Immature natural killer cell (primary cell): ENCODE measurements at regions not wholly inside any gene's neighbourhood (a gene's known extent, or its start where the extent isn't known, plus 50 kb on each side); places are given as distances from the start of the nearest gene placed in this dataset.

Experiments
- DNase-seq, 3 donors: peaks; one replicate each; pipeline ENCODE4 v3.0.0; 2022; ENCODE audit warnings: mixed read lengths in 1 of 3
- H3K27ac Mint-ChIP-seq, 6 donors: one replicate each; pipeline ENCODE4 v1.8.0; 2020; ENCODE audit warnings: mixed read lengths in 6 of 6, mild to moderate bottlenecking in 5 of 6, inconsistent platforms in 4 of 6, moderate library complexity in 3 of 6
- H3K27me3 Mint-ChIP-seq, 3 donors: one replicate each; pipeline ENCODE4 v1.8.0; 2020 to 2021; ENCODE audit warnings: low read depth in 3 of 3, mild to moderate bottlenecking in 3 of 3, mixed read lengths in 3 of 3, moderate library complexity in 3 of 3, inconsistent platforms in 1 of 3
- H3K36me3 Mint-ChIP-seq, 3 donors: one replicate each; pipeline ENCODE4 v1.8.0; 2020; ENCODE audit warnings: mixed read lengths in 3 of 3, inconsistent platforms in 2 of 3, mild to moderate bottlenecking in 2 of 3
- H3K4me1 Mint-ChIP-seq, 2 donors: one replicate each; pipeline ENCODE4 v1.8.0; 2020; ENCODE audit warnings: inconsistent platforms in 2 of 2, mild to moderate bottlenecking in 2 of 2, mixed read lengths in 2 of 2, moderate library complexity in 1 of 2
- H3K4me3 Mint-ChIP-seq, 5 donors: one replicate each; pipeline ENCODE4 v1.8.0; 2020; ENCODE audit warnings: mild to moderate bottlenecking in 5 of 5, mixed read lengths in 5 of 5, inconsistent platforms in 3 of 5, moderate library complexity in 3 of 5
- H3K9me3 Mint-ChIP-seq, 6 donors: one replicate each; pipeline ENCODE4 v1.8.0; 2020; ENCODE audit warnings: mild to moderate bottlenecking in 6 of 6, mixed read lengths in 6 of 6, inconsistent platforms in 4 of 6, moderate library complexity in 3 of 6

GRCh38 chr18:78928076-78928475 lies 51.5 kb upstream of the SALL3 start:
- peaks cover 0 to 2% (median 1%) of the 10 kb centered on the region in 3 donors for H3K27me3 Mint-ChIP-seq
- no peaks in the 10 kb centered on the region for H3K36me3 Mint-ChIP-seq
- no peak overlapping the region for H3K4me3 Mint-ChIP-seq
- no peak for DNase-seq
- no peaks in the 10 kb centered on the region for H3K4me1 Mint-ChIP-seq
- H3K27ac Mint-ChIP-seq, result no peak overlapping the region
- no peaks in the 10 kb centered on the region for H3K9me3 Mint-ChIP-seq

GRCh38 chr18:78929516-78929915 lies 50.1 kb upstream of the SALL3 start:
- Mint-ChIP-seq H3K4me3 (no peak overlapping the region), H3K27me3 (peaks cover 0 to 1% (median 0%) of the 10 kb centered on the region in 3 donors), H3K9me3 (no peaks in the 10 kb centered on the region), H3K27ac (no peak overlapping the region), H3K36me3 (no peaks in the 10 kb centered on the region), H3K4me1 (no peaks in the 10 kb centered on the region)
- no peak for DNase-seq
